AML-193 (cell line): ENCODE measurements at regions not wholly inside any gene's neighbourhood (a gene's known extent, or its start where the extent isn't known, plus 50 kb on each side); places are given as distances from the start of the nearest gene placed in this dataset.

Source experiments
- DNase-seq, 2 experiments: peaks; one replicate each; lab custom pipeline; 2025; lab: John Stamatoyannopoulos, UW

DNA sequence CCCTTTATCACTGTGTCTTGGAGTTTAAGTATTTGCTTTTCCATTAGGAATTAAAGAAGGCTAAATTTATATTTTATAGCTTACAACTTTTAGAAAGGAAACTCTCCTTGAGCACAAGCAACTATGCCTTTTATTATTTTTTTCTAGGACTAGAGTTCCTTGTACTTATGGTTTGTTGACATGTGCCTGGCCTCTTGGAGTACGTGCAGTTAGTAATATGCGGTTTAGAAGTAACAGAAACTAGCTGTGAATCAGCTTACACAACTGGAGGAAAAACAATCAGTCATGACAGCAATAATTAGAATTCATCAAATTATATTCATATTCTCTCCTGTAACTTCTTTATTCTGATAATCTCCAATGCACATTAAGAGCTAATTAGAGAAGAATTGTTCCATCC, 428.7 kb downstream of the AEBP2 start:
- DNase-seq, result no peak

DNA sequence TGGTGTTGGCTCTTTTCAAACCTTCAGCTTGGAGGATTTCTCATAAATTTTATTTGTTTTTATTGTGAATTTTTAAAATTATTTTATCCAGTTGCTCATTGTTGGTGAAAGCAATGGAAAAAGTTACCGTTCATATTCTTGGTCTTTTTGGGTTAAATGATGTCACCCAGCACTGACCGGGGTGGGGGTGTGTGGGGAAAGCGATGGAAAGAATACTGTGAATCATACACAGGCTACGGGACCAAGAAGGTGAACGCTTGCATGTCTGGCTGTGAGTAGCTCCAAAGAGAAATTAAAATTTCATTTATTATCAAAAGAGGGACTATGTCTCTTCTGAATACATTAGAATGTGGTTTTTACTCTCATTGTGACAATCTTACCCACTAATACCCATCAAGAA, 430.1 kb downstream of the AEBP2 start:
- DNase-seq, result no peak

DNA sequence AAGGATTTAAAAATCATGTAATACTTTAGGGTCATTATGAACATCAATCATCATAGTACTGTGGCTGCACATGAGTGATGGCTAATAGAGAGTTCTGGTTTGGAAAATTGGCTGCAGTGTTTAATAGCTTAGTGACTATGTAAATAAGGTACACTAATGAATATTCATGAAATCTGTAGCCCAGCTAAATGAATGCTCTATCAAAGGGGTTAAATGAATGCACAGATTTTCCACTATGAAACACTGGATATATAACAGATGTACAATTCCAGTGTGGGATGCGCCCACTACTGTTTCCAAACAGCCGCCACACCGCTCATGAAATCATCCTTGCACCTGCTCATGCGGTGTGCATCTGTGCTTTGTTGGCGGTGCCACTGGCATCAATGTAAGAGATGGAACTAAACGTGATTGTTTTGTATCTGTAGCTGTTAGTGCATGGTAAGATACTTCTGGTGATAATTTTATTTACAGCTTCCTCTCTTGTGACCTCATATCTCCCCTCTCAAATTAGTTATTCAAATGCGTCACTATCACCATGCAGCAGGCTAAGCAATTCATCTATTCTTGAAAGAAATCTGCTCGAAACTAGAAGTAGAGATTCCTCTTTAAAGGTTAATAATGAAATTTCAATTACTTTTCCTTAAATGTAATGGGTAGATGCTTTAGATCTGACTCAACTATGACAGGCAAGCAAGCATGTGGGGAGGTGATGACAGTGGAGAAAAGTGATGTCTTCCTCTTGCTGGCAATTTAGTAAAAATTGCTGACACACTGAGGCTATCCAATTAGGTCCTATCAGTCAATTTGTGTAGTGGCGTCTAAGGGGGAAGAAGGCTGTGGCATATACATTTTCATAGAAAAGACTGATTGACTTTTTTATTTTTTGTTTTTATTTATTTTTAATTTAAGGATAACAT, 433.6 kb downstream of the AEBP2 start:
- no peak for DNase-seq

DNA sequence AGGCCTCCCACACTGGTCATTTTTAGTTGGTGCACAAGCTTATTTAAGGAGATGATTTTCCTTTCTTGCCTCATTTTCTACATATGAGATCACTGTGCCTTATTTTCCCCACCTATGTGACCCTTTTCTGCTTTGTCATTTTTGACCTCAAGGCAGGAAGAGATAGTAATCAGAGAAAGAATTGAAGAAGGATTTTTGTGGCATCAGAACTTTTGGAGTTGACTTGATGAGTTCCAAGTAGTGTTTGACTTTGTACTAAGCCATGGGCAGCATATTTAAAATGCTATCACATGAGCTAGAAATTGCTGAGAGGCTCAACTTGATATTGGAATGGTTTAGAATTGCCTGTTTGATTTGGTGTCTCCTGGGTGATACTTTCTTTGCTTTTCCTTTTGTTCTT, 440.8 kb downstream of the AEBP2 start:
- no peak for DNase-seq

DNA sequence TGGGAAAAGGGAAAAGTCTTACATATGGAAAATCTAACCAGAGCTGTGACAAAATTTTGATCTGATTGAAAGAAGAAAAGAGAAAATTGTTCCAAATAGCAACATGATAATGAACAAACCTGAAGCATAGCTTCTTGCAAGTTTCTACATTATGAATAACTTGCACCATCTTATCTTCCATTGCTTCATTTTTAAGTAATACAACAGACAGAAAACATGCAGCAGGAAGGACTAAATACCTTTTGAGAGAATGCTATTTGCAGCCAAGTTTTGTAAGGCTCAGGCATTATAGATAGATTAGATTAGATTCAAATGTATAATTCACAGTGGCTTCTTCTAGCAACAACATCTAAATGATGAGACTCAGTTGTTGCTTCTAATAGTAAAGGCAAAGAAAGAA, 441.4 kb downstream of the AEBP2 start:
- no peak for DNase-seq

DNA sequence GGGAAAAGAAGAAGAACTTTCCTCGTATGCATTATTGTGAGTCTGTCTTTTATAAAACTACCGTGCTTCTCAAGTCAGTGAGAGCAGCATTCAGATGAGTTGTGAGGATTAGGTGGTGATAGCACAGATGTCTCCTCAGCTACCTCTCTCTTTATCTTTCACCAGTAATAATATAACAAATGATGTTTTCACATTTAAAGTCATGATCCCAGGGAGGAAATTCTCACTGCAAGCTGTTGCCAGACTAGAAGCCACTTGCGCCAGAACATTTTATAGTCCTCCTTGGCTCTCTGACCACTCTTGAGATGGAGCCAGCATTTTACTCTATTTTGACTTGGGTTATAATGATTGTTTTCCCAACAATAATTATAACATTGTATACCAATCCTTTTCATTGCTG, 443.1 kb downstream of the AEBP2 start:
- DNase-seq, result no peak

DNA sequence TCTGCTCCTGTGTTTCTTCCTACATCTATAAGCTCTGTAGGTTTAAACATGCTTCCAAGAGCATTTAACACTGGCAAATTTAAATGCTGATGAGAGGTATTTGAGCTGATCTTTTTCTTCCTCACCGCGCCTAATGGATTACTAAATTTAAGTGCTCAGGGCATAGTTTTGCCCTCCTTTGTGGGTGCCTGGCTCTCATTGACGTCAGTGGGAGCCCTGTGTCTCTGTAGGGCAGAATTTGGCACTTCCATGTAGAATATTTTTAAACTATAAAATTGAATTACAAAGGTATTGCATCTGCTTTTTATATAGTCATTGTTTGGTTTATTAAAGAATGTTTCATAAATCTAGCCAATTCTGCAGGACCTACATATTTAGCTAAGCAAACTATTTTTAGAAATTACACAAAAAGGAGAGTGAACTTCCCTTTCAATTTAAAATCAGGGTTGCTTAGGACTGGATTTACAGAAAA, 444.8 kb downstream of the AEBP2 start:
- no peak for DNase-seq

DNA sequence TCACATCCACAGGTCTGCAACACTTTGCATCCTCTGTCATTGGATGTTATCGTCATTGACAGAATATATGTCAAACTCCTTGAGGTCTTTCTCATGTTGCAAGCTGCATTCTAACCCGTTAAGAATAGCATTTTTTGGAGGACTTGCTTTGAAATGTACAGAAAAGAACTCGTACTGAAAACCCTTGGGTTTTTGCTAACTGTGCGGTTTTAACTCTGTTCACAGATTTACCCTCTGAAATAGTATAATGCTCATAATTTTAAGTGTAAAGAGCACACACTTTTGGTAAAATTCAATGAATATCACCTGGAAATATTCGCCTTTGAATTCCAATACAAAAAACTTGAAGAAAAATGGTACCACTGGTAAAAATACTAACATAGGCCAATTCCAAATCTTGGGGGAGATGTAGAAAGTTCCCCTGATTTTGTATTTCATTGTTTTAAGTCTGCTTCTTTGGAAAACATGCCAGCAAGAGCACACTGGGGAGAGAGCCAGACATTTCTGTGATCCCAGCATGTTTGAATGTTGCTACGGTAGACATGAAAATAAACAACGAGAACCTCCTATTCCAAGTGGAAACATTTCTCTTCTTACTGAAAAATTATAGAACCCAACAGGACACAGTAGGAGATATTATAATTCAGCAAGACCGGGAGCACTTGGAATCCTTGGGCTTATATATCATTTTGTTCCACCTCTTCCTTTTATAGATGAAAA, 446.0 kb downstream of the AEBP2 start:
- no peak for DNase-seq

DNA sequence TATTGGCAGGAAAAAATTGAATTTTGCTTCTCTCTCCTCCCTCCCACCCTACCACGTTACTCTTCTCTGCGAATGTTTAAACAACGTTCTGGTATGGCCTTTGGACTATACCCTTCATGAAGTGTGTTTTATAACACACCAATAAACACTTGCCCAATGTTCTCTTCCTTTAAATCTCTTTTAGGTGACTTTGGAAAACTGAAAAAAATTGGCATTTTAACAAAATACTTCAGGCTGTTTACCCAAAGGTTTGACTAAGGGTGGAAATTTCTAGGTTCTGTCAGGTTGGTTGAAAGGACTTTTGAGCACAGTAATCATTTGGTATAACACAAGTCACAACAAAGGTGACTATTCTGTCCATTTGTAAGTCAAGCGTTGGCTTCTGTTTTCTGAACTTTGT, 446.8 kb downstream of the AEBP2 start:
- DNase-seq, result no peak

DNA sequence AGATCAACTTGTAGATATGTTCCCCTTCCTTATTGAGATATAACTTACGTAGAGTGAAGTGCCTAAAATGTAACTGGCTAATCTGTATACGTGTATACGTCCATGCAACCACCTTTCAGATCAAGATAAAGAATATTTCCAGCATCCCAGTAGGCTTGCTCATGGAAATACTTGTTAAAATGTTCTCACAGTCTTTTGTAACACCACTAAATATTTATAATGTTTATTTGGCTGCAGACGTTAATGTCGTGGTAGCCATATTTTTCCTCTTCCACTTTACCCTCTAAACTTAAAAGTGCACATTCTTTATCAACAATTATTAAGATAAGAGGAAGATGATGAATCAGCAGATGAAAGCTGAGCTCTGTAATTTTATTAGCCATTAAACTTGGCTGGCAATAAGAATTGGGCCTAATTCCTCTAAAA, 447.4 kb downstream of the AEBP2 start:
- no peak for DNase-seq

DNA sequence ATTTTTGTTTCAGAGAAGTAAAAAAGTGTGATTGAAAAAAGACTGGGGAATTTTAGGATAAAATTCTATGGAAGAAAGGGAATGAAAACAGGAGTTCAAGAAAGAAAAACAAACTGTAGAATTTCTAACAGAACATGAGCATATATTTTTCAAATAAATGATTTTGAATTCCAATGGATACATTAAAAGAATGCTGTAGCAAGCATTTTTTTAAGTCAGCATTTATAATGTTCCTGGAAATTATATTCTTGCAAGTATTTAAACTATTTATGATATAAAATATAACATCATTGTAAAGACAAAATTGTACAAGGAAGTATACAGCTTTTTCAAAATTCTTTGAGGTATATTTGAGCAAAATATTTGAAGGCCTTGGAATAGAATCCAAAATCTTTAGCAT, 450.7 kb downstream of the AEBP2 start:
- DNase-seq, result no peak

DNA sequence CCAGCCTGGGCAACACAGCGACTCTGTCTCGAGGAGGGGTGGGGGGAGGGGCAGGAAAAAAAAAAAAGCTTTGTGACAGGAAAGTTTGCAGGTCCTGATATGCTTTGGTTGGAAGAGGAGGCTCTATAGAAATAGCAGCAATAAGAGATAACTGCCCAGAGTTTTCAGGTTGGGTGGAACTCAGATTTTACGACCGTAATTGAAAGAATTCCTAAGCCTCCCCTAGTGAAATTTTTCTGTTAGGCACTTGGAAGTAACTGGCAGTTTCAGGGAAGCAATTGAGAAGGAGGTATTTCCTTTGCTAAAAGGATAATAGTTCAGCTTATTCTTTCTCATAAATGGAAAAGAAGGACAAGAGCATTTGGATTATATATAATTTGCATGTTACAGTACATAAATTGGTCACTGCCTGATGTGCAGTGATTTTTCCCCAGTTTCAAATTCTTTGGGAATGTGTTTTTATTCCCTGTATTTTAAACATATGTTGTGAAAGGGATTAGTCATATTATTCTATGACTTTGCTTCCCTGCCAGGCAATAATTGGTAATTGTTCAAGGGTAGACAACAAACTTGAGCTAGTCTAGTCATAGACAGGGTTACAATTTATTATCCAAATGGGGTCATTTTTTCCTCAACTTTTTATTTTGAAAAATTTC, 452.8 kb downstream of the AEBP2 start:
- no peak for DNase-seq

DNA sequence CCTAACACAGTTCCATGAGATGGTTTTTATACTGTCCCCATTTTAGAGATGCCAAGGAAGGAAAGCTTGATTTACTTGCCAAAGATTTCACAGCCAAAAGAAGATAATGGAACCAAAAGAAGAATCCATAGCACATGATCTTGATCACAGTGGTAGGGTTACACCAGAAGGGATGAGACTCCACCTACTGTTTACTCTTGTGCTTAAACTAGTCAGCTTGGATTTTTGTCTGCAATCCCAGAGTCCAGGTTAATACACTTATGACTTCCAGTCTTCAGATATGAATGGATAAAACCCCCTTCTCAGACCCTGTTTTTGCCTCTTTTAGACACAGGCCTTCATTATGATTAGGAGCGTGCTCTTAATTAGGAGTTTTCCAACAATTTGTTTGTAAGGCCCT, 454.2 kb downstream of the AEBP2 start:
- DNase-seq, result peak in 1 of 2 experiments; percentile 26

DNA sequence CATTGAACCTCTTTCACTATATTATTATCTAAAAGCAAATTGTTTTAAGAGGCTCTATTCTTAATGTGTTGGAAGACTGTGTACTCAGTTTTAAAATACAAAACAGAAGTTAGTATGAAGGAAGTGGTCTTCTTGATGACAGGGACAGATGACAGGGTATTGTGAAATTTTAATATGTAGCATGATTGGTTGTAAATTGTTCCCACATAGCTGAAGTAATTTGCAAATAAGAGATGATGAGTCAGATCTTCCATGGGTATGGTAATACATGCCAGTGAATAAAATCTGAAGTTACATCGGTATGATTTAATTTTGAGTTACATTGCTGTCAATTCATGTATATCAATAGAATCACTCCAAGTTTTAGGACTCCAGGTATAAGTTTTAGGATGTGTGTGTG, 454.8 kb downstream of the AEBP2 start:
- peak; percentile 47 to 52 for DNase-seq

DNA sequence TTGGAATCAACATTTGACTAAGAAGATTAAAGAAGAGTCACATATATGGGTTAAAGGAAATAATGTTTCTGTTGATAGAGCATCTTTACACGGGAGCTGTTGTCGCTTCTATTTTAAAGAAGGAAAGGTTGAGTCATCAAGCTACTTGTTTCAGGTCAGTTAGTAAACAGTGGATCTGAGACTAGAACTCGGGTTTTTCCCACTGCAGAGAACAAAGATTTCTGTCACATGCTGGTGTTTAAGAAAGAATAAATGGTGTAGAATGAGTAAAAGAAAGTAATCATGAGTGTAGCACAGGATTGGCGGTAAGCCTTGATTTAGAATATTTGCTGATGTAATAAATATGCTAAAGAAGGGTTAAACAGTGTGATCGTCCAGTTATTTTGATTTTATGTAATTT, 455.5 kb downstream of the AEBP2 start:
- no peak for DNase-seq

DNA sequence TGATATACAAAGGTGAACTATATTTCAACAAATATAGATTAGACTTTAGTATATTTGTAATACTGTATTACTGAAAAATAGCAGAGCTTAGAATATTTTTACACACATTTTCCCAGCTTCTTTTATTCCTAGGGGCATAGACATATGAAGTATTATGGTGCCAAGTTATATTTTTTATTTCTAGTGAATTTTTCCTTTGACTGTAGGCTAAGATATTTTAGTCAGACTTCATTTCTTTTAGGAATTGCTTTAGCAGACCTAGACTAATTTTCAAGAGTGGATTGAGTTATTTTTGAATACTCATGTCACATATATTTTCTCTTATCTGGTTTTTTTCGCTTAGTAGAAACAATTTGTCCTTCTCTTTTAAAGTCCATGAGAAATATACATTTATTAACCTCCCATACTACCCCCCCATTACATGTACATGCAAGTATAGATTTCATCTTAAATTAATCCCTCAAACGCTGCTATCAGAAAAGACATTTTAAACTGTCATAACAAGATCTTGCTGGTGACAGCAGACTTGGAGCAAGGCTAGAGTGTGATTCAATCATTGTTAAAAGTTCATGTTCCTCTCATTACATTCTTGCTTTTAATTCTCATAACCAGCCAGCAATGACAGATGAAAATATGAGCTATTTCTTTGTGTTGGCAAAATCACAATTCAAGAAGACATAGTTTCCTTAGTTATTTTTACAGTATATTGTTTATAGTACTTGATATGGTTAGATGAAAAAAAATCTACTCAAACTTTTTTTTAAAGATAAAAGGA, 456.1 kb downstream of the AEBP2 start:
- DNase-seq, result no peak

DNA sequence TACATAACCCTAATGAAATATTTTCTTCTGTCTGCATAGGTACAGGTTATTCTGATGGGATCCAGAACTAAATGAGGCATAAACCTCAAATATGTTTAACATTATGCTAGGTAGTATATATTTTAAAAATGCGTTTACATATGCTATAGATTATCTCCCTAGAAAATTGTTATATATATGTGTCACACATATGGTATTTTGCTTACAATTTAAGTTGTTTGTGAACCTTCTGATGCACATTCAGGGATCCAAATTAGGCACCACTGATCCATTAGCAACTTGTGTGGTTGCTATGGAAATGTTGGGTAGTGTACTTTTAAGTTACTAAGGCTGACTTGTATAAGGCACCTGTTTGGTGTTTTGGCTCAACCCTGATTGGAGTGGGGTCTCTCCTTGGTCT, 456.7 kb downstream of the AEBP2 start:
- no peak for DNase-seq

DNA sequence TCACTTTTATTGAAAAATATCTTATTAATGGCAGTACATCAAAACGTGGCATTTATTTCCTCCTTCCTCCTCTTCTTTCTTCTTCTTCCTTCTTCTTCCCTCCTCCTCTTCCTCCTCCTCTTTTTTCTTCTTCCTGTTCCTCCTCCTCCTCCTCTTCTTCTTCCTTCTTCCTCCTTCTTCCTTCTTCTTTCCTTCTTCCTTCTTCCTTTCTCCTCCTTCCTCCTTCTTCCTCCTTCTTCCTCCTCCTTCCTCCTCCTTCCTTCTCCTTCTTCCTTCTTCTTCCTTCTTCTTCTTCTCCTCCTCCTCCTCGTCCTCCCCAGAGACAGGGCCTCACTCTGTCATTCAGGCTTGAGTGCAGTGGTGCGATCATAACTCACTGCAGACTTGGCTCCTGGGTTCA, 457.2 kb downstream of the AEBP2 start:
- DNase-seq, result no peak

DNA sequence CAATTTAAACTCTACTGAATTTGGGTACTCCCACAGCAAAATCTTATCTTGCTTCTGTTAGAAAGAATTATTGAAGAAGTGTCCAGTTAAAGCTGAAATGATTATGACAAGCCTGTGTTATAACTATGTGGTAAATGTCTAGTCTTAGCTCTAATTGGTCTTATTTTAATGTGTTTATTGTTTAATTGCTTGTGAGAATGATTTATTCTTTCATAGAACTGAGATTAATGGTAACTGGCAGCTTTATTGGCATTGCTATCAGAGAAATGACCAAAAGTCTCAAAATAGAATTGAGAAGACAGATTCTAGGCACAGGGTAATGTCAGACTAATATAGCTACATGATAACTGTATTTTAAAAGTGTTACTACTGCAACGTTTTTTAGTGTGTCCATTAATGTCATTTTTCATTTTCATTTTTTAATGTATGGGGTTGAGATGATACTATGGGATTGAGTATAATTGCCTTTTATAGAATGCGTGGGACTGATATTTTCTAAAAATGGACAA, 458.7 kb downstream of the AEBP2 start:
- DNase-seq, result no peak

DNA sequence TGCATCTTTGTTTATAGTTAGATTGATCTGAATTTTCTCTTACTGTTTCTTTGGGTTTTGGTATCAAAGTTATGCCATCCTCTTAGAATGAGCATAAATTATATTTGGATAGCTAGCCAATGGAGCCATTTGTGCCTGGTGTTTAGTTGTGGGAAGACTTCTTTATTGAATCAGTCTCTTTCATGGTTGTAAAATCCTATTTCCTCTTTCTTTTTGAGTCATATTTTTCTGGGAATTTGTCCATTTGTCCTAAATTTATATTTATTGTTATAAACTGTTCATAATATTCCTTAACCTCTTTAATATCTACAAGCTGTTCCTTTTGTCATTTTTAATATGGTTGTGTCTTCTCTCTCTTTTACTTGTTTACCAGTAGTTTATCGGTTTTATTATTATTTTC, 462.5 kb downstream of the AEBP2 start:
- DNase-seq, result no peak

DNA sequence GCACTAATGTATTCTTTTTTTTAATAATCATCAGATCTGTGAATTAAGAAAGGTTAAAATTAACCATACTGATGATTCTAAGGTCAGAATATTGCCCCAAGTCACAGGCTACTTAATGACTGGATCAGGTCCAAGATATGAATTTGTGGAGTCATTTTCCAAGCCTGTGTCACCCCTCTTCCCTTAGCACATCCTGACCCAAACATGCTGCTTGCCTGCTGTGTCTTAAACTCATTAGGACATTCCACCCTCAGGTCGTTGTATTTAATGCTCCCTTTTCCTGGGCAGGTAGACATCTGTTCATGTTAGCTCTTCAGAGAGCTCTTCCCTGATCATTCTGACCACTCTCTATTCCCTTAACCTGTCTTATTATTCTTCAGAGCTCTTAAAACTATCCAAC, 463.5 kb upstream of the PDE3A start:
- DNase-seq, result no peak

DNA sequence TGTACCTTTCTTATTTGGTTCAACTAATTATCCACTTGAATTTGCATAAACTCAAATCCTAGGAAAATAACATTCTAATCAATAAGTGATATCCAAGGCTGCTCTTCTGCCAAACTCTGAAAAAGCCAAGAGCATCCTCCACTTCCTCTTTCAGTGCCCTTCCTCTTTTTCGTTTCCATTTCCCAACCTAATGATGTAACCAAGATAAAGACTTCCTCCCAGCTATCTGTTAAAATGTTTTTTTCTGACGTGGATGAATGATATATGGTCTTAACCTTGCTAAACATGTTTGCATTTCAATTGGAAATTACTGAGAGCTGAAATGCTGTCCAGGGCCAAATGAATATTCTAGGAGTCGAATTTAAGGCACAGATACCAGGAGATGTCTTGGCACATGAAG, 459.5 kb upstream of the PDE3A start:
- peak; percentile 87 to 89 for DNase-seq
